HG02885 (cell line): ENCODE measurements at regions not wholly inside any gene's neighbourhood (a gene's known extent, or its start where the extent isn't known, plus 50 kb on each side); places are given as distances from the start of the nearest gene placed in this dataset.

Experiments
- ATAC-seq: cut with Tn5 transposase; IDR thresholded peaks from one replicate; pipeline ENCODE4 v1.9.1; 2021; ENCODE audit warnings: mild to moderate bottlenecking; ENCODE audit not compliant: unreplicated experiment, poor library complexity

GRCh38 chr2:83595121-83595690, 863.9 kb downstream of the SUCLG1 start:
- no peak for ATAC-seq

- ATAC-seq: no peak
Measured at GRCh38 chr2:83594241-83595120, 864.6 kb downstream of the SUCLG1 start.

- ATAC-seq: no peak
Measured at GRCh38 chr2:83587309-83587708, 871.8 kb downstream of the SUCLG1 start.

- ATAC-seq: no peak
Measured at GRCh38 chr2:83585250-83585649, 873.8 kb downstream of the SUCLG1 start.

GRCh38 chr2:83584672-83585071, 874.4 kb downstream of the SUCLG1 start:
- no peak for ATAC-seq

GRCh38 chr2:83582589-83582988, 876.5 kb downstream of the SUCLG1 start:
- ATAC-seq: no peak

- no peak for ATAC-seq
Measured at GRCh38 chr2:83579507-83579906, 879.6 kb downstream of the SUCLG1 start.

GRCh38 chr2:83578405-83578804, 880.7 kb downstream of the SUCLG1 start:
- no peak for ATAC-seq

GRCh38 chr2:83574614-83575013, 884.5 kb downstream of the SUCLG1 start:
- no peak for ATAC-seq

GRCh38 chr2:83573060-83573459, 886.0 kb downstream of the SUCLG1 start:
- ATAC-seq: no peak

GRCh38 chr2:83572400-83572799, 886.7 kb downstream of the SUCLG1 start:
- ATAC-seq: no peak

- ATAC-seq: no peak
Measured at GRCh38 chr2:83567551-83567950, 891.5 kb downstream of the SUCLG1 start.

GRCh38 chr2:83565626-83566025, 893.5 kb downstream of the SUCLG1 start:
- ATAC-seq: no peak

- no peak for ATAC-seq
Measured at GRCh38 chr2:83565181-83565580, 893.9 kb downstream of the SUCLG1 start.

- ATAC-seq: no peak
Measured at GRCh38 chr2:83561592-83561991, 897.5 kb downstream of the SUCLG1 start.

GRCh38 chr2:83536556-83536955, 922.5 kb downstream of the SUCLG1 start:
- no peak for ATAC-seq

GRCh38 chr2:83534416-83534815, 924.7 kb downstream of the SUCLG1 start:
- no peak for ATAC-seq

- no peak for ATAC-seq
Measured at GRCh38 chr2:83531206-83531826, 927.8 kb downstream of the SUCLG1 start.

GRCh38 chr2:83528767-83529166, 930.3 kb downstream of the SUCLG1 start:
- ATAC-seq: no peak

GRCh38 chr2:83522891-83523493, 936.1 kb downstream of the SUCLG1 start:
- no peak for ATAC-seq

GRCh38 chr2:83517727-83518368, 941.2 kb downstream of the SUCLG1 start:
- ATAC-seq: no peak
